H9 (cell line): ENCODE measurements at regions not wholly inside any gene's neighbourhood (a gene's known extent, or its start where the extent isn't known, plus 50 kb on each side); places are given as distances from the start of the nearest gene placed in this dataset.

ENCODE experiments used
- DNase-seq: peaks from one replicate; pipeline ENCODE4 v3.0.0-alpha.2; 2017
- H2AFZ ChIP-seq: one replicate; pipeline ENCODE4 v1.6.1; 2013; ENCODE audit warnings: mild to moderate bottlenecking, low read length, control low read depth, moderate library complexity
- H2AK5ac ChIP-seq: 2 replicates; pipeline ENCODE4 v1.6.1; 2013; ENCODE audit warnings: low read length, control low read depth, mixed read lengths; ENCODE audit not compliant: insufficient read length
- H2BK120ac ChIP-seq: one replicate; pipeline ENCODE4 v1.6.1; 2013; ENCODE audit warnings: low read depth, mild to moderate bottlenecking, low read length, control low read depth, inconsistent platforms; ENCODE audit not compliant: poor library complexity, severe bottlenecking
- H2BK12ac ChIP-seq: 2 replicates; pipeline ENCODE4 v1.6.1; 2013; ENCODE audit warnings: low read length, control low read depth, mixed read lengths, low read depth; ENCODE audit not compliant: insufficient read length
- H2BK15ac ChIP-seq: 2 replicates; pipeline ENCODE4 v1.6.1; 2013; ENCODE audit warnings: low read depth, low read length, control low read depth
- H2BK20ac ChIP-seq: one replicate; pipeline ENCODE4 v1.6.1; 2013; ENCODE audit warnings: low read depth, mild to moderate bottlenecking, low read length, control low read depth, inconsistent platforms; ENCODE audit not compliant: poor library complexity, severe bottlenecking
- H2BK5ac ChIP-seq: 2 replicates; pipeline ENCODE4 v1.6.1; 2013; ENCODE audit warnings: low read length, control low read depth, mixed read lengths; ENCODE audit not compliant: insufficient read length
- H3K14ac ChIP-seq: 2 replicates; pipeline ENCODE4 v1.6.1; 2013; ENCODE audit warnings: low read length, control low read depth; ENCODE audit not compliant: insufficient read depth
- H3K18ac ChIP-seq: 2 replicates; pipeline ENCODE4 v1.6.1; 2013; ENCODE audit warnings: low read depth, mild to moderate bottlenecking, mixed read lengths, low read length, control low read depth; ENCODE audit not compliant: insufficient read length
- H3K23ac ChIP-seq: 2 replicates; pipeline ENCODE4 v1.6.1; 2013; ENCODE audit warnings: low read length, control low read depth, mixed read lengths, low read depth; ENCODE audit not compliant: insufficient read length
- H3K23me2 ChIP-seq: 2 replicates; pipeline ENCODE4 v1.6.1; 2013; ENCODE audit warnings: low read depth, mild to moderate bottlenecking, mixed read lengths, low read length, control low read depth; ENCODE audit not compliant: insufficient read length, poor library complexity, severe bottlenecking
- H3K27ac ChIP-seq: 2 replicates; pipeline ENCODE4 v1.5.1; 2013; ENCODE audit warnings: low read length, control low read depth, mixed read lengths, low read depth; ENCODE audit not compliant: insufficient read length
- H3K27me3 ChIP-seq: 2 replicates; pipeline ENCODE4 v1.6.1; 2013; ENCODE audit warnings: low read length, control low read depth, inconsistent platforms; ENCODE audit not compliant: insufficient read depth
- H3K4ac ChIP-seq: 2 replicates; pipeline ENCODE4 v1.6.1; 2013; ENCODE audit warnings: low read depth, mild to moderate bottlenecking, control low read depth, inconsistent platforms, low read length, moderate library complexity
- H3K4me1 ChIP-seq: 2 replicates; pipeline ENCODE4 v1.6.1; 2013; ENCODE audit warnings: low read length, control low read depth, inconsistent platforms; ENCODE audit not compliant: insufficient read depth
- H3K4me2 ChIP-seq: 2 replicates; pipeline ENCODE4 v1.6.1; 2013; ENCODE audit warnings: low read length, control low read depth, mixed read lengths; ENCODE audit not compliant: insufficient read length, insufficient read depth
- H3K56ac ChIP-seq: 2 replicates; pipeline ENCODE4 v1.6.1; 2013; ENCODE audit warnings: low read depth, mild to moderate bottlenecking, mixed read lengths, low read length, control low read depth; ENCODE audit not compliant: insufficient read length
- H3K79me1 ChIP-seq: 2 replicates; pipeline ENCODE4 v1.6.1; 2013; ENCODE audit warnings: low read depth, mild to moderate bottlenecking, moderate library complexity, low read length, control low read depth, inconsistent platforms; ENCODE audit not compliant: insufficient read depth, poor library complexity, severe bottlenecking
- H3K79me2 ChIP-seq: 2 replicates; pipeline ENCODE4 v1.6.1; 2013; ENCODE audit warnings: low read length, control low read depth, inconsistent platforms; ENCODE audit not compliant: insufficient read depth
- H3K9ac ChIP-seq: 2 replicates; pipeline ENCODE4 v1.6.1; 2013; ENCODE audit warnings: low read length, control low read depth, mixed read lengths; ENCODE audit not compliant: insufficient read length; ENCODE audit errors: extremely low read depth
- H3K9me3 ChIP-seq: one replicate; pipeline ENCODE4 v1.6.1; 2013; ENCODE audit warnings: low read depth, low read length, inconsistent platforms; ENCODE audit not compliant: control insufficient read depth
- H3T11ph ChIP-seq: one replicate; pipeline ENCODE4 v1.6.1; 2013; ENCODE audit warnings: mild to moderate bottlenecking, low read length, control low read depth, inconsistent platforms
- H4K20me1 ChIP-seq: one replicate; pipeline ENCODE4 v1.6.1; 2013; ENCODE audit not compliant: control insufficient read depth, insufficient read length, insufficient read depth
- H4K5ac ChIP-seq: 2 replicates; pipeline ENCODE4 v1.6.1; 2013; ENCODE audit warnings: low read depth, mild to moderate bottlenecking, mixed read lengths, low read length, control low read depth; ENCODE audit not compliant: insufficient read length
- H4K8ac ChIP-seq: replicated peaks from 2 replicates; pipeline ENCODE4 v1.6.1; 2013; ENCODE audit warnings: low read length, control low read depth, mixed read lengths, low read depth; ENCODE audit not compliant: insufficient read length
- H4K91ac ChIP-seq: 2 replicates; pipeline ENCODE4 v1.6.1; 2013; ENCODE audit warnings: low read depth, mild to moderate bottlenecking, moderate library complexity, mixed read lengths, low read length, control low read depth; ENCODE audit not compliant: insufficient read length
- H3K27ac Mint-ChIP-seq, 3 experiments: 2 replicates in 2 of 3; 3 replicates in 1 of 3; pipeline ENCODE4 v1.8.0; 2020 to 2021; ENCODE audit warnings: mixed read lengths in 3 of 3, mild to moderate bottlenecking in 1 of 3, moderate library complexity in 1 of 3
- H3K27me3 Mint-ChIP-seq: 2 replicates; pipeline ENCODE4 v1.8.0; 2021; ENCODE audit warnings: low read depth, mild to moderate bottlenecking, moderate library complexity, mixed read lengths
- H3K36me3 Mint-ChIP-seq, 3 experiments: 2 replicates in 2 of 3; 3 replicates in 1 of 3; pipeline ENCODE4 v1.8.0; 2020 to 2021; ENCODE audit warnings: low read depth in 3 of 3, mixed read lengths in 3 of 3; ENCODE audit not compliant: insufficient read depth in 1 of 3
- H3K4me1 Mint-ChIP-seq, 2 experiments: 2 replicates each; pipeline ENCODE4 v1.8.0; 2020; ENCODE audit warnings: mixed read lengths in 2 of 2
- H3K4me3 Mint-ChIP-seq, 2 experiments: 2 replicates in 1 of 2; 3 replicates in 1 of 2; pipeline ENCODE4 v1.8.0; 2020 to 2021; ENCODE audit warnings: mild to moderate bottlenecking in 2 of 2, mixed read lengths in 2 of 2, moderate library complexity in 1 of 2
- H3K9me3 Mint-ChIP-seq, 2 experiments: 2 replicates in 1 of 2; 3 replicates in 1 of 2; pipeline ENCODE4 v1.8.0; 2020; ENCODE audit warnings: mild to moderate bottlenecking in 2 of 2, mixed read lengths in 2 of 2, moderate library complexity in 1 of 2
- CTCF ChIP-seq: fragments of 200-600 bp; sonication (generic); conservative IDR thresholded peaks from 3 replicates; pipeline ENCODE4 v1.8.0; 2021; ENCODE audit warnings: antibody characterized with exemption, mild to moderate bottlenecking
- WGBS: extraction: QIAGEN DNeasy Blood & Tissue Kit; methylation state at CpG from one replicate; pipeline ENCODE4 v1.1.7; 2013; ENCODE audit warnings: missing lambda C conversion rate, low lambda C conversion rate, mixed read lengths; ENCODE audit not compliant: insufficient read length; ENCODE audit errors: extremely low coverage; 5-methylcytosine and 5-hydroxymethylcytosine counted together

- Histone ChIP-seq H3K18ac (no peak overlapping the region), H4K8ac (no peak overlapping the region), H3K79me1 (no peaks in the 10 kb centered on the region), H3K4me2 (no peak overlapping the region), H2BK12ac (peak overlapping the region; percentile 45), H3K9me3 (no peaks in the 10 kb centered on the region), H3K4ac (no peak overlapping the region), H3K23ac (no peak overlapping the region), H3T11ph (no peak overlapping the region), H3K14ac (no peak overlapping the region), H4K5ac (no peak overlapping the region), H2BK15ac (no peak overlapping the region), H3K23me2 (no peaks in the 10 kb centered on the region), H3K79me2 (no peaks in the 10 kb centered on the region), H4K91ac (no peak overlapping the region), H3K27me3 (no peaks in the 10 kb centered on the region), H2AFZ (no peak overlapping the region), H4K20me1 (no peaks in the 10 kb centered on the region), H3K56ac (no peak overlapping the region), H3K4me1 (peaks cover 5% of the 10 kb centered on the region; the same call in 1 of the 2 replicates), H2BK5ac (no peak overlapping the region), H3K27ac (no peak overlapping the region), H2BK20ac (no peak overlapping the region), H3K9ac (no peak overlapping the region), H2AK5ac (no peak overlapping the region), H2BK120ac (no peak overlapping the region)
- Mint-ChIP-seq H3K4me3 (no peak overlapping the region), H3K27ac (no peak overlapping the region), H3K36me3 (peaks cover 2 to 14% (median 4%) of the 10 kb centered on the region in 3 experiments; a peak in 6 of 7 replicates), H3K9me3 (peaks cover 0 to 5% of the 10 kb centered on the region in 2 experiments; a peak in 3 of 5 replicates), H3K27me3 (no peaks in the 10 kb centered on the region), H3K4me1 (peaks cover 15 to 45% of the 10 kb centered on the region in 2 experiments)
- TF ChIP-seq CTCF: no peak
- WGBS: no CpG with 5 or more reads among the region's 3 CpGs
- no peak for DNase-seq
Observed at GRCh38 chr2:122736279-122736678, 980.8 kb downstream of the TSN start.
